Adrenal gland (tissue), 5 donors: ENCODE measurements at regions not wholly inside any gene's neighbourhood (a gene's known extent, or its start where the extent isn't known, plus 50 kb on each side); places are given as distances from the start of the nearest gene placed in this dataset.

Source experiments
- CTCF ChIP-seq, 6 experiments: fragments of 450-650 bp in 4 of 6; fragments of 200-600 bp in 2 of 6; sonication (generic) in 1 of 6; IDR thresholded peaks; 1 replicate in 5 of 6; 2 replicates in 1 of 6; pipeline versions ENCODE4 v1.5.1 to v1.8.0; 2016 to 2021; ENCODE audit warnings: antibody characterized with exemption in 6 of 6, mild to moderate bottlenecking in 2 of 6, moderate library complexity in 1 of 6
- POLR2A ChIP-seq, 2 donors: fragments of 450-650 bp; IDR thresholded peaks; one replicate each; pipeline ENCODE4 v1.6.1; 2017; ENCODE audit warnings: antibody characterized with exemption in 2 of 2, mild to moderate bottlenecking in 2 of 2, moderate library complexity in 1 of 2
- donor health status: DM: no; HTN: no; CAD: no.

DNA sequence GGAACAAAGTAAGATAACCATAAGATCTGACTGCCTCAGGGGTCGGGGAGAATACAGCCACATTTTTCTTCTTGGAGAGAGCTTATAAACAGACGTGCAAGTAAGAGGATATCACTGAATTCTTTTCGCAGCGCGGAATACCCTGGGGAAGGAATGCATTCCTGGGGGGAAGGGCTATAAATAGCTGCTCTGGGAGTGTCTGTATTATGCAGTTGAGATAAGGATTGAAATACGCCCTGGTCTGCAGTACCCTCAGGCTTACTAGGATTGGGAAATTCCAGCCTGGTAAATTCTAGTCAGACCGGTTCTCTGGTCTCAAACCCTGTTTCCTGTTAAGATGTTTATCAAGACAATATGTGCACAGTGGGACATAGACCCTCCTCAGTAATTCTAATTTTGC lies 1491.7 kb upstream of the RAG2 start:
- no peak for TF ChIP-seq CTCF (IDR thresholded peaks at IDR 0.05)
- TF ChIP-seq POLR2A (IDR thresholded peaks at IDR 0.05): no peak
